ENCODE measurements at regions not wholly inside any gene's neighbourhood (a gene's known extent, or its start where the extent isn't known, plus 50 kb on each side); places are given as distances from the start of the nearest gene placed in this dataset.

DNA sequence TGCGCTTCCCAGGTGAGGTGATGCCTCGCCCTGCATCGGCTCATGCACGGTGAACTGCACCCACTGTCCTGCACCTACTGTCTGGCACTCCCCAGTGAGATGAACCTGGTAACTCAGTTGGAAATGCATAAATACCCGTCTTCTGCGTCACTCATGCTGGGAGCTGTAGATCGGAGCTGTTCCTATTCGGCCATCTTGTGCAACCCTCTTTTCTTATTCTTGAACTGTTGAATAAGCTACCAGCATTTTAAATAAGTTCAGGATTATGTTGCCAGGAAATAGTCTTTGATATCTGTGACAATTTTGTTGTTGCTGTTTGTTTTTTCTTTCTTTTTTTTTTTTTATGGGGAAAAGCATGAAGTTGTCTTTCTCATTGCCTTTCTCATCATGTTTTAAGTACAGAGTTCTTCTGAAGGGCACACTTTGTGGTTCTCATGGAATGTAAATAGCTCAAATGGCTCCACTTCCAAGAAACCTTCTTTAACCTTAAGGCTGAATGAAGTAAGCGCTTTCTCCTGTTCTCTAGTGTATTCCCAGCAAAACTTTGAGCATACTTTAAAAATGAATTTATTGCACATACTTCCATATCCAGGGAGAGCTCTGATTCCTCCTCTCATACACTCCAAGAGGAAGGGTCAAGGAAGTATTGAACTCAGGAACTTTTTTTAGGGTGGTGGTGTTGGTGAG lies 468.0 kb upstream of the TBL1XR1 start:
- no peak for DNase-seq
- 100% methylated on average over 1 of the region's 9 CpGs for WGBS (ENCODE audit: insufficient coverage, low lambda C conversion rate)
- H3K4me3 ChIP-seq (ENCODE audit: low read length), result no peak overlapping the region
- no peaks in the 10 kb centered on the region for H3K36me3 ChIP-seq (ENCODE audit: control insufficient read depth, insufficient read depth, low read length)
- H3K9me3 ChIP-seq (ENCODE audit: control insufficient read depth, low read depth, low read length), result no peaks in the 10 kb centered on the region
- no peak overlapping the region for H3K27ac ChIP-seq (ENCODE audit: low read length)
- no peaks in the 10 kb centered on the region for H3K27me3 ChIP-seq (ENCODE audit: control insufficient read depth, insufficient read depth, low read length)
- H3K4me1 ChIP-seq (ENCODE audit: control insufficient read depth, insufficient read depth, low read length), result no peaks in the 10 kb centered on the region

DNA sequence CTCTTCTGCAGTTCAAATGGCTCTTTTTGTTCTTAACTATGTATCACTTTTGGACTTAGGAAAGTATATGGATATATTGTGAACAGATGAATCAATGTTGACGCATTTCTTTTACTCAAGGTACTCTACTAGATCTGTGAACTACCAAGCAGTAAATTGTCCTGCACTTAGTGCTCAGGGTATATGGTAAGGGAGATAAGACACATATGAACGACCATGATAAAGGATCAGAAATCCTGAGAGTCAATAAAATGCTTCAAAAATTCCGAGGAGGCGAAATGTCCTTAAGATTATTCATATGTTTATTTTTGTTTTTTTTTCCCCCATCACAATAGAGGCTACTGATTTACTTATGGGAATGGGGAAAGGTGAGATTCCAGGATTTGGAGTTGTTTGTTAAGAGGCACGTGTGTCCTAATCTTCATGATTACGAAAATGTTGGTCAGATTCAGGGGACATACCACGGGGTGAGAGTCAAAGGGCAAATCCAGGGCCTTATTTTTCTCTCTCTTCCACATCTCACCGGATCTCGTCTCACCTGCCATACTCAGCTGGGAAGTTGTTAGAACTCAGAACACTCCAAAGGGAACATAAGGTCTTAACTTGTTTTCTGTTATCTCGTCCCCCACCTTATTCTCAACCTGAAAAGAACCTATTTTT lies 475.1 kb upstream of the TBL1XR1 start:
- no peaks in the 10 kb centered on the region for H3K36me3 ChIP-seq (ENCODE audit: control insufficient read depth, insufficient read depth, low read length)
- no peaks in the 10 kb centered on the region for H3K9me3 ChIP-seq (ENCODE audit: control insufficient read depth, low read depth, low read length)
- peak overlapping the region; percentile 62 for H3K27ac ChIP-seq (ENCODE audit: low read length)
- no peaks in the 10 kb centered on the region for H3K27me3 ChIP-seq (ENCODE audit: control insufficient read depth, insufficient read depth, low read length)
- peaks cover 6% of the 10 kb centered on the region for H3K4me1 ChIP-seq (ENCODE audit: control insufficient read depth, insufficient read depth, low read length)
- 80% methylated on average over 1 of the region's 10 CpGs for WGBS (ENCODE audit: insufficient coverage, low lambda C conversion rate)
- peak in 1 of 2 donors; percentile 36 for DNase-seq
- no peak overlapping the region for H3K4me3 ChIP-seq (ENCODE audit: low read length)

DNA sequence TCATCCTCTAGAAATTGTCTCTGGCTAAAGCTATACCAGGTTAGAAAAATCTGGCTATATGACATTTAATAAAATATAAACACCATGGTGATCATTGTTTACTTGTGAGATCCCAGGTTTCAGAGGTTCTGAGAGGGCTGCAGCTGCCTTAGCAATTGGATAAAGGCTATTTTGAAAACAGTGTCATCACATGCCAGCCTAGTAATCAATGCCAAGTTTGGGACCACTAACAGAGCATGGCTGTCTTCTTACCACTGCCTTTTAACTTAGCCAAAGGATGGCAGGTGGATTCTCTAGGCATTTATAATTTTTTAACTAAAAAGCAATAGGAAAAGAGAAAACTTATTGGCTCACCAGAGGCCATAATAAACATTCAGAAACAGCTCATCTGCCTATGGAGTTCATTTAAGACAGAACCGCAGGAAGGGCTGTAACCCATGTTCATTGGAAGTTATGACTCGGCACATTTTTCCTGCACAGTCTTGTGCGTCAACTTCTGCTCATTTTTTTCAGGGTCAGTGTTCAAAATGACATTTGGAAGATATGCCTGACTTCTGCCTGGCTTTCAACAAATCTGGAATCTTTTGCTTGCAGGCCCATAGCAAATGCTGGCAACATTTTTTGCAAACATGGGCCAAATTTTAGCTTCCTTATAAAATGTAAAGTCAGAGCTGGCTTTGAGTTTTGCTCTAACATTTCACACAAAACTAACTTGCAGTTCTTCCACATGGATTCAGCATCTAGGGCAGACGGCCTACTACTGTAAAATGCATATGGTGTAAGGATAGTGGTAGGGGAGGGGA lies 476.0 kb upstream of the TBL1XR1 start:
- WGBS (ENCODE audit: insufficient coverage, low lambda C conversion rate), result 40% methylated on average over 1 of the region's 4 CpGs
- H3K27ac ChIP-seq (ENCODE audit: low read length), result peak overlapping the region; percentile 62
- DNase-seq, result peak; percentile 31 to 57

DNA sequence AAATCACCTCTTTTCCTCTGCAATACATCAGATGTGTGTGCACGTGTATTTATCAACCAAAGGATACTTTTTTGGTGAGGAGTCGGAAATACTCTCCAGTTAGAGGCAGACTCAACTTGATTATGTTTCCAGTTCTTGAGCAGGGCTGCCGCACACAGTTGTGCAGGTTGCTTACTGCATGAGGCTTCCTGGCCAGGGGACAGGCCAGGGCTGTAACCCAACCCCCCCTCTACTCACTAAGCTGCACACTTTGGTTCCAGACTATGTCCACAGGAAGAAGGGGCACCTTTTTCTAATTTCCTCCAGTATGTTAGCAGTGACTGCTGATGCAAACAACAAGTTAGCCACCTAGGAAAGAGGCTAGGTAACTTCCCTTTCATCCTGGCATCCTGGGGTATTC lies 476.9 kb upstream of the TBL1XR1 start:
- Histone ChIP-seq H3K27me3 (ENCODE audit: control insufficient read depth, insufficient read depth, low read length) (no peaks in the 10 kb centered on the region), H3K27ac (ENCODE audit: low read length) (no peak overlapping the region), H3K36me3 (ENCODE audit: control insufficient read depth, insufficient read depth, low read length) (no peaks in the 10 kb centered on the region), H3K4me1 (ENCODE audit: control insufficient read depth, insufficient read depth, low read length) (peaks cover 6% of the 10 kb centered on the region), H3K4me3 (ENCODE audit: low read length) (no peak overlapping the region), H3K9me3 (ENCODE audit: control insufficient read depth, low read depth, low read length) (no peaks in the 10 kb centered on the region)
- DNase-seq, result no peak
- 100% methylated on average over 1 of the region's 3 CpGs for WGBS (ENCODE audit: insufficient coverage, low lambda C conversion rate)

More for the DNA sequence above, 476.0 kb upstream of the TBL1XR1 start:
- H3K4me1 ChIP-seq (ENCODE audit: control insufficient read depth, insufficient read depth, low read length), result peaks cover 6% of the 10 kb centered on the region
- no peaks in the 10 kb centered on the region for H3K9me3 ChIP-seq (ENCODE audit: control insufficient read depth, low read depth, low read length)
- no peak overlapping the region for H3K4me3 ChIP-seq (ENCODE audit: low read length)
- H3K36me3 ChIP-seq (ENCODE audit: control insufficient read depth, insufficient read depth, low read length), result no peaks in the 10 kb centered on the region
- no peaks in the 10 kb centered on the region for H3K27me3 ChIP-seq (ENCODE audit: control insufficient read depth, insufficient read depth, low read length)

DNA sequence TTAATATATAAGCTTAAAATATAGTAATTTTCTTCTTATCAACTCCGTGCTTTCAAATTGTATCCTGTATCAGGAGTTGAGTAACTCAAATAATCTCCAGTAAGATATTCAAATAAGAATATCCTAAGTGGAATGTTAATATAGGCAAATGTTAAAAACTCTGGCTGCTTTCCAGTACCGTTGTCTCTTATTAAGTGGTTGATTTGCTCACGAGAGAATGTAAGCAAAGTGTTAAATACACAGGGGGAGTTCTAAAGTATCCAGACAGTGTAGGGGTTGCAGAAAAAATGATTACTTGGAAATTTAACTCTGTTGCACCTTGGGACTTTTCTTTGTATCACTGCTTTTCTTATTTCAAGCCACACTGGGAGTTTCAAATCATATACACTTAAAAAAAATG lies 478.9 kb upstream of the TBL1XR1 start:
- Histone ChIP-seq H3K4me3 (ENCODE audit: low read length) (no peak overlapping the region), H3K36me3 (ENCODE audit: control insufficient read depth, insufficient read depth, low read length) (no peaks in the 10 kb centered on the region), H3K27ac (ENCODE audit: low read length) (no peak overlapping the region), H3K4me1 (ENCODE audit: control insufficient read depth, insufficient read depth, low read length) (peaks cover 6% of the 10 kb centered on the region), H3K9me3 (ENCODE audit: control insufficient read depth, low read depth, low read length) (no peaks in the 10 kb centered on the region), H3K27me3 (ENCODE audit: control insufficient read depth, insufficient read depth, low read length) (no peaks in the 10 kb centered on the region)
- no peak for DNase-seq
- no CpG with 5 or more reads among the region's 3 CpGs for WGBS (ENCODE audit: insufficient coverage, low lambda C conversion rate)

DNA sequence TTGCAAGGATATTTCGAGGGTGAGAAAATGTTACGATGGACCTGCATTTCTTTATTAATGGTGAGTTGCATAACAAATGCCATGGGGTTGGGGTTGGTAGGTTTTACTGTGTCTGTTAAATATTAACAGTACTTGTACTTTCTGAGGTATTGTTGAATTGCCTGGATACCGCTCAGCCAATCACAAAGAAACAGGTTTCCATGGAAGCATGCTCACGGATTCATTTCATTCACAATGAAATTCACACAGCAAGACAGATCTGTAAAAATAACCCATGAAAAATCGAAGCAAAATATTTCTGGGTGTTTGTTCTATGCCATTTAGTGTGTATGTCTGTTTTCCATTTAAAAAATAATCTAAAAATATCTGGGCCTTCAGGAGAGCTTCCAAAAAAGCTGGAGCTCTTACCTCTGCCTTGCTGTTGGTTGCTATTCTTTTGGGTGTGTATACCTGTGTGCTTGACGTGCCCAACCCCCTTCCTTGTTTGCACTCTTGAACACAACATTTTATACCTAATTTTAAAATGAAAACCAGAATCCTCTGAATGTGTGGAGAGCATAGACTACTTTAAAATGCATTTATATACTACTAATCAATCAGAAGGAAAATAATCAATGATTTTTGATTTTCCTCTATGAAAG lies 479.8 kb upstream of the TBL1XR1 start:
- H3K27me3 ChIP-seq (ENCODE audit: control insufficient read depth, insufficient read depth, low read length), result no peaks in the 10 kb centered on the region
- peaks cover 6% of the 10 kb centered on the region for H3K4me1 ChIP-seq (ENCODE audit: control insufficient read depth, insufficient read depth, low read length)
- H3K9me3 ChIP-seq (ENCODE audit: control insufficient read depth, low read depth, low read length), result no peaks in the 10 kb centered on the region
- H3K4me3 ChIP-seq (ENCODE audit: low read length), result no peak overlapping the region
- no CpG with 5 or more reads among the region's 6 CpGs for WGBS (ENCODE audit: insufficient coverage, low lambda C conversion rate)
- DNase-seq, result peak; percentile 50 to 79
- no peaks in the 10 kb centered on the region for H3K36me3 ChIP-seq (ENCODE audit: control insufficient read depth, insufficient read depth, low read length)
- H3K27ac ChIP-seq (ENCODE audit: low read length), result no peak overlapping the region

DNA sequence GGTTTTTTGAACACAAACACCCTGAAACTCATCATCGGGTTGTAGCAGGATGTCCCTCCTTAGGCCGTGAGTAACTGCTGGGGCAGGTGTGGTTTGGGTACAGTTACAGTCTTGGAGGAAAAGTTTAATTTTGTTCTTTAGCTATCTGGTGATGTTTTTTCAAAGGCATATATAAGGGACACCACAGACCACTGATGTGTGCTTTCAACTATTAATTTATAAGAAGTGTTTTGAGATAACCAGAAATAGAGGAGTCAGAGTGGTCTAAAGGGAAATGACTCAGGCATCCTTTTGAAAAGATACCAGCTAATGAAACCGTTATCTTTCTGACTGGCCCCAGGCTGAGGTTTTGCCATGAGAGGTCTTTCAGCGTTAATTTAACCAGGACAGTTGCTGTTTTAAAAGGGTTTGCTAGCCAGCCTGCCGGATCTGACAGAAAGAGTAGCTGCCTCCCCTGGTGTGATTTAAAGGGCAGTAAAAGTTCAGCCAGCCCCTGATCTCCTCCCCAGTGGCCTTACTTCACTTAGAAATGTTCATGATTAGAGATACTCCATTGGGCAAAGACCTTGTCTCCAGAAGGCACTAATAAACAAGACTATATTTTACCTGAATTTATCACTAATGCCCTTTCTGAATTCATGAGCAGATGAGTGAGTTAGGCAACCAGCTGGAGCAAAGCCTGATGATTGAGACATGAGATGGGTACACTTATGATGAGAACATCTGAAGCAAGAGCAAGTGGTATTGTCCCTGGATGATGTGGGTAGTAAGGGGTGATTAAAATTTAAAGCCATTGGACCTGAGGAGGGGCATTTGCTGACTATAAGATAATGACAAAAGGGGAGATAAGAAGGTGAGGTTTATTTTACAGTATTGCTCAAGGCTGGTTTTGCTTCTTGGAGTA lies 482.5 kb upstream of the TBL1XR1 start:
- no peak for DNase-seq
- no peaks in the 10 kb centered on the region for H3K9me3 ChIP-seq (ENCODE audit: control insufficient read depth, low read depth, low read length)
- 60% methylated on average over 1 of the region's 5 CpGs for WGBS (ENCODE audit: insufficient coverage, low lambda C conversion rate)
- H3K4me1 ChIP-seq (ENCODE audit: control insufficient read depth, insufficient read depth, low read length), result peaks cover 6% of the 10 kb centered on the region
- H3K4me3 ChIP-seq (ENCODE audit: low read length), result no peak overlapping the region
- H3K27me3 ChIP-seq (ENCODE audit: control insufficient read depth, insufficient read depth, low read length), result no peaks in the 10 kb centered on the region
- no peaks in the 10 kb centered on the region for H3K36me3 ChIP-seq (ENCODE audit: control insufficient read depth, insufficient read depth, low read length)
- H3K27ac ChIP-seq (ENCODE audit: low read length), result no peak overlapping the region

DNA sequence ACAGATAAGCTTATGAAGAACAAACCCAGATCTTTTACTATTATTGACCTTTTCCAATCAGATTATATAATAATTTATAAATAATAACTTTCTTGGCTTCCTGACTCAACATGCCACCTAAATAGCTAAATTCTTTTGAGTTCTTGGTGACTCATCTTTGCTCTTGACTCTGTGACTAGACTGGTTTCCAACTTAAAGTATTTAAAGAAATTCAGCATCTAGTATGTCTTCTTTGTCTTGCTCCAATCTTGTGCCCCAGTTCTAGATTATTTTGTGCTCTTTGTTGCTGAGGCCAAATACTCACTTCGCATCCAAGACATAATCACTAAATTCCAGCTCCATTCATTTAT lies 483.2 kb upstream of the TBL1XR1 start:
- no peak overlapping the region for H3K27ac ChIP-seq (ENCODE audit: low read length)
- WGBS (ENCODE audit: insufficient coverage, low lambda C conversion rate), result 100% methylated on average over 1 of the region's 1 CpG
- no peak overlapping the region for H3K4me3 ChIP-seq (ENCODE audit: low read length)
- no peak for DNase-seq
- H3K4me1 ChIP-seq (ENCODE audit: control insufficient read depth, insufficient read depth, low read length), result peaks cover 6% of the 10 kb centered on the region
- H3K27me3 ChIP-seq (ENCODE audit: control insufficient read depth, insufficient read depth, low read length), result no peaks in the 10 kb centered on the region
- no peaks in the 10 kb centered on the region for H3K36me3 ChIP-seq (ENCODE audit: control insufficient read depth, insufficient read depth, low read length)
- no peaks in the 10 kb centered on the region for H3K9me3 ChIP-seq (ENCODE audit: control insufficient read depth, low read depth, low read length)

DNA sequence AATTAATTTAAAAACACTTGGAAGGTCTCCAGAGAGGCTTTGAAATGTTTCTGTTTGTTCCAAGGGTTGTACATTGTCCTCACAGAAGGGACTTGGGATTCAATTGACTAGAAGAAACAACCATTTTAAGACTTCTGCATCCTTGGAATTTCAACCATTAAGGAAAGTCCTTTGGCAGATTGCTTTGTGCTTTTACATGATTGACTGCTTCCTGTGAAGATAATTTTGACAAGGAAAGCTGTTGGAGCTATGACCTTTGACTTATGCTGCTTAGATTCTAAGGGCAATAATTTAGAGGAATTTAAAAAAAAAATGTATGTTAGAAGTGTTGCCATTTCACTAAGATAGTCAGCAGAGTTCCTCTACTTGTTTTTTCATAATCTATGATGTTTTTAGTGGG lies 483.9 kb upstream of the TBL1XR1 start:
- Histone ChIP-seq H3K36me3 (ENCODE audit: control insufficient read depth, insufficient read depth, low read length) (no peaks in the 10 kb centered on the region), H3K4me3 (ENCODE audit: low read length) (no peak overlapping the region), H3K9me3 (ENCODE audit: control insufficient read depth, low read depth, low read length) (no peaks in the 10 kb centered on the region), H3K27me3 (ENCODE audit: control insufficient read depth, insufficient read depth, low read length) (no peaks in the 10 kb centered on the region), H3K27ac (ENCODE audit: low read length) (no peak overlapping the region), H3K4me1 (ENCODE audit: control insufficient read depth, insufficient read depth, low read length) (peaks cover 6% of the 10 kb centered on the region)
- no peak for DNase-seq

DNA sequence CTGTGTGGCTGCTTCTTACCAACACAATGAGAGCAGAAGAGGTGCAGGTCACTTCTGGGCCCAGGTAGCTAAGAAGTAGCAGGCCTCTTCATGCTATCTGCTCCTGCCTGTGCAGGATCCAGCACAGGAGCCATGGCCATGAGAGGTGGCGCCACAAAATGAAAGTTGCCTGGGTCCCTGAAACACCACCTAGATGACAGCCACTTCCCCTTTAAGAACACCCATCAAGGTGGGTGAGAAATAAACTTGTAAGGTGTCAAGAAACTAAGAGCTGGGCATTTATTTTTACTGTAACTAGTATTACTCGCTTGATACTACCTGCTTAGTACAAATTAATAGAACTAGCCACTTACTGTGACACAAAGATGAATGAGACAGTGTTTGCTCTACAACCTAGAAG lies 484.6 kb upstream of the TBL1XR1 start:
- Histone ChIP-seq H3K9me3 (ENCODE audit: control insufficient read depth, low read depth, low read length) (no peaks in the 10 kb centered on the region), H3K4me1 (ENCODE audit: control insufficient read depth, insufficient read depth, low read length) (no peaks in the 10 kb centered on the region), H3K27me3 (ENCODE audit: control insufficient read depth, insufficient read depth, low read length) (no peaks in the 10 kb centered on the region), H3K4me3 (ENCODE audit: low read length) (no peak overlapping the region), H3K27ac (ENCODE audit: low read length) (no peak overlapping the region), H3K36me3 (ENCODE audit: control insufficient read depth, insufficient read depth, low read length) (no peaks in the 10 kb centered on the region)
- DNase-seq, result no peak
- WGBS (ENCODE audit: insufficient coverage, low lambda C conversion rate), result no CpG with 5 or more reads among the region's 2 CpGs

Data from large intestine (tissue), 3 donors.